HepG2 (cell line): ENCODE measurements at regions not wholly inside any gene's neighbourhood (a gene's known extent, or its start where the extent isn't known, plus 50 kb on each side); places are given as distances from the start of the nearest gene placed in this dataset.

Experiments used
- ATAC-seq: fragments of 200-7000 bp; cut with Tn5 transposase; 3 replicates; pipeline ENCODE4 v1.9.1; 2020; ENCODE audit warnings: mild to moderate bottlenecking, moderate library complexity
- BruUV-seq: library from RNA; stranded (reverse); fragments of 400-500 nt; replicated peaks from 2 replicates; lab custom pipeline; 2021; lab: Mats Ljungman, UMichigan
- CTCF ChIA-PET: fragments of 300-600 bp; formaldehyde crosslinking; extraction: SDS; loops from one replicate; lab custom pipeline; 2021; ENCODE audit warnings: low total read pairs, inconsistent platforms, low intra/inter-chr PET ratio; lab: Yijun Ruan, JAX
- POLR2A ChIA-PET: fragments of 350-600 bp; sonication (Branson Sonifier 250); formaldehyde crosslinking; loops from one replicate; lab custom pipeline; 2020; ENCODE audit warnings: antibody characterized with exemption, inconsistent platforms; lab: Yijun Ruan, JAX
- DNase-seq: peaks from one replicate; pipeline ENCODE4 v3.0.0-alpha.2; 2015; ENCODE audit warnings: low spot score
- FAIRE-seq: peaks from 3 replicates; lab custom pipeline; 2011; peaks lifted over from hg19 to GRCh38; lab: Jason Lieb, UNC
- H2AFZ ChIP-seq: one replicate; pipeline ENCODE4 v1.6.1; 2011; ENCODE audit warnings: low read length, inconsistent platforms
- H3K27ac ChIP-seq: fragments of 300-600 bp; 3 replicates; pipeline ENCODE4 v1.8.0; 2011; ENCODE audit warnings: mixed run types, mild to moderate bottlenecking, mixed read lengths, low read length, inconsistent platforms; ENCODE audit not compliant: insufficient read depth; ENCODE audit errors: extremely low read length
- H3K27me3 ChIP-seq, 2 experiments: fragments of 200-600 bp in 1 of 2; 2 replicates in 1 of 2; 3 replicates in 1 of 2; pipeline versions ENCODE4 v1.6.0 to v1.8.0; 2011; ENCODE audit warnings: low read length in 2 of 2, mild to moderate bottlenecking in 2 of 2, moderate library complexity in 2 of 2, inconsistent platforms in 1 of 2; ENCODE audit not compliant: insufficient read depth in 2 of 2, control insufficient read depth in 1 of 2
- H3K36me3 ChIP-seq, 2 experiments: fragments of 200-600 bp in 1 of 2; replicated peaks in 1 of 2; 2 replicates in 1 of 2; 3 replicates in 1 of 2; pipeline versions ENCODE4 v1.5.1 to v1.8.0; 2011; ENCODE audit warnings: low read length in 2 of 2, inconsistent platforms in 1 of 2; ENCODE audit not compliant: insufficient read depth in 2 of 2, control insufficient read depth in 1 of 2
- H3K4me1 ChIP-seq: 2 replicates; pipeline ENCODE4 v1.5.1; 2012; ENCODE audit warnings: low read length, inconsistent platforms; ENCODE audit not compliant: insufficient read depth
- H3K4me2 ChIP-seq: 2 replicates; pipeline ENCODE4 v1.6.0; 2011; ENCODE audit warnings: low read depth, low read length, inconsistent platforms
- H3K4me3 ChIP-seq, 3 experiments: fragments of 200-600 bp in 1 of 3; sonication (generic), shearing (Covaris generic) in 1 of 3; replicated peaks in 1 of 3; 2 replicates each; pipeline ENCODE4 v1.5.1; 2011 to 2016; ENCODE audit warnings: low read length in 3 of 3, inconsistent platforms in 2 of 3, low read depth in 2 of 3, mild to moderate bottlenecking in 2 of 3, control low read depth in 1 of 3, mixed read lengths in 1 of 3; ENCODE audit not compliant: insufficient read depth in 1 of 3
- H3K79me2 ChIP-seq: one replicate; pipeline ENCODE4 v1.6.1; 2011; ENCODE audit warnings: low read length, inconsistent platforms; ENCODE audit not compliant: insufficient read depth
- H3K9ac ChIP-seq: 2 replicates; pipeline ENCODE4 v1.6.0; 2011; ENCODE audit warnings: mild to moderate bottlenecking, low read depth, low read length, inconsistent platforms; ENCODE audit not compliant: insufficient read depth
- H3K9me3 ChIP-seq: 2 replicates; pipeline ENCODE4 v1.5.1; 2012; ENCODE audit warnings: mild to moderate bottlenecking, low read length
- H4K20me1 ChIP-seq: 2 replicates; pipeline ENCODE4 v1.6.0; 2011; ENCODE audit warnings: inconsistent platforms, mild to moderate bottlenecking, low read length, moderate library complexity; ENCODE audit not compliant: insufficient read depth
- FOSL1 ChIP-seq: sonication (generic); formaldehyde crosslinking; IDR thresholded peaks from 2 replicates; pipeline ENCODE4 v1.9.0; 2021; ENCODE audit warnings: missing genetic modification reagents, borderline replicate concordance
- JDP2 ChIP-seq: sonication (generic); formaldehyde crosslinking; IDR thresholded peaks from 2 replicates; pipeline ENCODE4 v1.8.1; 2022; ENCODE audit warnings: missing genetic modification reagents, borderline replicate concordance
- MEIS1 ChIP-seq: sonication (generic); formaldehyde crosslinking; IDR thresholded peaks from 2 replicates; pipeline ENCODE4 v1.9.0; 2021; ENCODE audit warnings: mild to moderate bottlenecking, missing genetic modification reagents, moderate library complexity, borderline replicate concordance
- MIXL1 ChIP-seq: IDR thresholded peaks from 2 replicates; pipeline ENCODE4 v1.6.1; 2016
- MYC ChIP-seq: sonication (generic); formaldehyde crosslinking; IDR thresholded peaks from 2 replicates; pipeline ENCODE4 v1.9.0; 2021; ENCODE audit warnings: missing genetic modification reagents, borderline replicate concordance
- SIN3B ChIP-seq: fragments of 150-350 bp; IDR thresholded peaks from 2 replicates; pipeline ENCODE4 v1.6.1; 2014; ENCODE audit warnings: low read length
- SPEN ChIP-seq: sonication (generic); formaldehyde crosslinking; IDR thresholded peaks from 2 replicates; pipeline ENCODE4 v1.5.1; 2020; ENCODE audit warnings: low read depth, mild to moderate bottlenecking, missing genetic modification reagents
- TRIM24 ChIP-seq: sonication (generic); formaldehyde crosslinking; IDR thresholded peaks from 2 replicates; pipeline ENCODE4 v1.8.0; 2022; ENCODE audit warnings: mild to moderate bottlenecking, missing genetic modification reagents
- ZNF17 ChIP-seq: sonication (generic); formaldehyde crosslinking; IDR thresholded peaks from 2 replicates; pipeline ENCODE4 v1.5.0; 2020; ENCODE audit warnings: mild to moderate bottlenecking, missing genetic modification reagents
- ZNF350 ChIP-seq: sonication (generic); formaldehyde crosslinking; IDR thresholded peaks from 2 replicates; pipeline ENCODE4 v1.4.0; 2020; ENCODE audit warnings: mild to moderate bottlenecking, low read depth, missing genetic modification reagents, borderline replicate concordance
- ZNF430 ChIP-seq: sonication (generic); formaldehyde crosslinking; IDR thresholded peaks from 2 replicates; pipeline ENCODE4 v1.9.0; 2021; ENCODE audit warnings: mild to moderate bottlenecking, missing genetic modification reagents
- ZNF607 ChIP-seq: sonication (generic); formaldehyde crosslinking; IDR thresholded peaks from 2 replicates; pipeline ENCODE4 v1.5.1; 2020; ENCODE audit warnings: missing genetic modification reagents, mild to moderate bottlenecking, borderline replicate concordance
- ZNF703 ChIP-seq: sonication (generic); formaldehyde crosslinking; IDR thresholded peaks from 2 replicates; pipeline ENCODE4 v1.5.1; 2020; ENCODE audit warnings: missing genetic modification reagents, mild to moderate bottlenecking, moderate library complexity, borderline replicate concordance
- WGBS: methylation state at CpG from one replicate; pipeline ENCODE4 v1.1.6; 2017; ENCODE audit warnings: low lambda C conversion rate; 5-methylcytosine and 5-hydroxymethylcytosine counted together
- in situ Hi-C: cut with HindIII; loops from 2 replicates; pipeline ENCODE4 v1.10.0; 2017; ENCODE audit warnings: low pct_unique_long_range_greater_than_20kb; ENCODE audit not compliant: extremely low pct_ligation_motif_present
- intact Hi-C: fragments of 100-400 bp; cut with micrococcal nuclease; formaldehyde crosslinking; loops from one replicate; pipeline ENCODE4 v1.10.0; 2022; ENCODE audit not compliant: unreplicated experiment
- TF ChIP-seq, protein P1 (sequence below): sonication (generic); formaldehyde crosslinking; IDR thresholded peaks from 2 replicates; pipeline ENCODE4 v1.4.0; 2020; ENCODE audit warnings: missing genetic modification reagents

DNA sequence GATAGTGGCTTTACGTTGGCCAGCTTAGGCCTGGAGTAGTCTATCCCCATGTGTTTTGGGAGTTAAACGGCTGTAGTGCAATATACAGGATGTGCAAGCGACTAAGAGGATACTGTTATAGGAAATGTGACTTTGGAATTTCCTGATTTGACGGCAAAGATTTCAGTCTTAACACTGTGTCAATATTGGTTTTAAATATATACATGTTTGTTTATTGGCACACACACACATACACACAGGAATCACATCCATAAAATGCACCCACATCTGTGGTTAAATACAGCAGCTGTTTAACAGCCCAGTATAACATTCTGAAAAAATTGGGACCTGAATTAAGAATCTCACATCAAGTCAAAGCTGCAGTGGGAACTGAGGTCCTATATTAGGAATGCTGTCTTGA, 347.1 kb downstream of the TXNL1 start (continued):
- no peak for TF ChIP-seq ZNF607
- TF ChIP-seq ZNF350 (CRISPR knock-in tag), result no peak

DNA sequence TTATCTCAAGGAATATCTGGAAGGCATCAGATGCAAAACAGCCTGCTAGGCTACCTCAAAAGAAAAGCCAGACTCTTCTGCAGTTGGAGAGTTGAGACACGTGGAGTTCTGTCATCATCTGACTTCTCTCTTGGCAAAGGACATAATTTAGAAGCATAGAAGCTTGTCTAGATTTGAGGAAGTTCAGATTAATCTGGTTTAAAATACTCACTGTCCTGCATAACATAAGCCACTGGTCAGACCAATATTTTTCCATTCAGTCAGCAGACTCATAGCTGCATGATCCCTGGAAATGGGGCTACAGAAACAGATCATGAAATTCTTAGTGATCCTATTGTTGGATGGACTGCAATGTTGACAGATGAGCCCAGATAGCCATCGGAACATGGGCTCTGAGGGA, 349.0 kb downstream of the TXNL1 start:
- no peak overlapping the region for H3K4me3 ChIP-seq
- TF ChIP-seq ZNF17 (CRISPR knock-in tag), result no peak
- no peak for TF ChIP-seq SPEN
- TF ChIP-seq JDP2 (CRISPR knock-in tag), result no peak
- TF ChIP-seq MYC (CRISPR knock-in tag), result no peak
- no peak for TF ChIP-seq TRIM24 (CRISPR knock-in tag)
- no peak for TF ChIP-seq SIN3B
- TF ChIP-seq, protein P1, sequence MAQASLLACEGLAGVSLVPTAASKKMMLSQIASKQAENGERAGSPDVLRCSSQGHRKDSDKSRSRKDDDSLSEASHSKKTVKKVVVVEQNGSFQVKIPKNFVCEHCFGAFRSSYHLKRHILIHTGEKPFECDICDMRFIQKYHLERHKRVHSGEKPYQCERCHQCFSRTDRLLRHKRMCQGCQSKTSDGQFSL (CRISPR knock-in tag), result no peak
- no peak for TF ChIP-seq ZNF430 (CRISPR knock-in tag)
- TF ChIP-seq MEIS1 (CRISPR knock-in tag), result no peak
- no peak for TF ChIP-seq FOSL1
- no peak for TF ChIP-seq MIXL1 (CRISPR knock-in tag)
- no peak for TF ChIP-seq ZNF703 (CRISPR knock-in tag)
- no peaks in the 10 kb centered on the region for H4K20me1 ChIP-seq
- WGBS, result 6% methylated on average over 2 of the region's 2 CpGs
- H3K36me3 ChIP-seq, result no peaks in the 10 kb centered on the region
- H3K27me3 ChIP-seq, result no peaks in the 10 kb centered on the region
- H3K9me3 ChIP-seq, result no peaks in the 10 kb centered on the region
- in situ Hi-C loops, result no loop called here
- no peak overlapping the region for H3K27ac ChIP-seq
- no peak overlapping the region for H3K9ac ChIP-seq
- H2AFZ ChIP-seq, result no peak overlapping the region
- H3K79me2 ChIP-seq, result no peaks in the 10 kb centered on the region
- ChIA-PET POLR2A (no interaction called here), CTCF (no interaction called here)
- ATAC-seq (no peak), FAIRE-seq (no peak), DNase-seq (no peak)
- intact Hi-C loops, result no loop called here
- H3K4me1 ChIP-seq, result no peaks in the 10 kb centered on the region
- BruUV-seq, result no TSS peak
- no peak overlapping the region for H3K4me2 ChIP-seq
